ENCODE measurements at regions not wholly inside any gene's neighbourhood (a gene's known extent, or its start where the extent isn't known, plus 50 kb on each side); places are given as distances from the start of the nearest gene placed in this dataset.

DNA sequence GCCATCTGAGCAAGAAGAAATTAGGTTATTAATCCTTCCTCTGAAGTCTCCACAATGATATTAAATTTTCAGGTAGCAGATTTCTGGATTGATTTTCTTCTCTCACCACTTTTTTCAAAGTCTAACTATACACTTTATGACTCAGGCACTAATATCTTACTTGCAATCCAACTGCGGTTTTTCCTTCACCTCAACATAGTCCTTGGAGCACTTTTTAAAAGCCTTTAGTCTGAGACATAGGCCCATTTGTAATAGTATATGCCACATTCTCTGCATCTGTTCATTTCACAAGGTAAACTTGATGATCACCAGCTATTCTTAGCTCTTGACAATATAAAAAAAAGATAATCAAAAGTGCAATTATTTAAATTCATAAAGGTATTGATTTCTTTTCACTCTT lies 55.9 kb upstream of the EDNRA start:
- peak; percentile 43 for DNase-seq (ENCODE audit: low read depth)

DNA sequence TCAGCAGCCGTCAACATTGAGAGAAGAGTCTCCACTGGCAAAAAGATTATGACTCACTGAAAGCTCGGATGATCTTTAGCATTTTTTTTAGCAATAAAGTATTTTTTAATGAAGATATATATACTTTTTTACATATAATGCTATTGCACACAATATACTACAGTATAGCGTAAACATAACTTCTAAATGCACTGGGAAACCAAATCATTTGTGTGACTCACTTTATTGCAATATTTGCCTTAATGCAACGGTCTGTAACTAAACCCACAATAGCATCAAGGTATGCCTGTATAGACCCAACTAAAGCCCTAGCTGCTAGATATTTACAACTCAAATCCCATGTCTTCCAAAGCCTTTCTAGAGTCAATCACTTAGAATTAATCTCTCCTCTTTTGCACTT lies 52.3 kb upstream of the EDNRA start:
- no peak for DNase-seq (ENCODE audit: low read depth)

DNA sequence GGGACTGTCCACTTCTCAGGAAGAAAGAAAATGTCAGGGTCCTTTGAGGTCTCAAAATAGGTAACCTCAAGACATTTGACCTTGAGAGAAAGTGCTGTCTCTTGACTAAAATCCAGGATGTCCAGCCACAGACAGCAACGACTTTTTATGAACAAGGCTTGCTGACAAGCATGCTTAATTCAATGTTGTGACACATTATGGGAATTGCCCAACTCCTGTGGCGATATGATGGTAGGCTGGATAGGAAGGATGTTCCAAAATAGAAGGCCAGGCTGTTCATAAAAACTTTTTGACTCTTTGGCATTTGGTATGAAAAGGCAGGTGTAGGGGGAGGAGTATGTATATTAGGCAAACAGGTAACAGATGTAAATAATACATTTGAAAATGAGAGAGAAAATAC lies 50.8 kb upstream of the EDNRA start:
- peak; percentile 35 for DNase-seq (ENCODE audit: low read depth)

Measured in amniotic epithelial cell (primary cell).